HCT116 (cell line): ENCODE measurements at regions not wholly inside any gene's neighbourhood (a gene's known extent, or its start where the extent isn't known, plus 50 kb on each side); places are given as distances from the start of the nearest gene placed in this dataset.

Source experiments
- ATAC-seq: fragments of 200-7000 bp; cut with Tn5 transposase; 2 replicates; pipeline ENCODE4 v1.9.1; 2020; ENCODE audit warnings: mild to moderate bottlenecking, moderate library complexity
- BruUV-seq: library from RNA; stranded (reverse); fragments of 400-500 nt; replicated peaks from 2 replicates; lab custom pipeline; 2021; lab: Mats Ljungman, UMichigan
- CTCF ChIA-PET: fragments of 300-600 bp; sonication (Branson Sonifier 250); formaldehyde crosslinking; loops from one replicate; lab custom pipeline; 2021; ENCODE audit warnings: antibody characterized with exemption; lab: Charles Lee
- POLR2A ChIA-PET: fragments of 300-600, 350-600 bp; sonication (Branson Sonifier 250); formaldehyde crosslinking; loops from one replicate; lab custom pipeline; 2021; ENCODE audit warnings: antibody characterized with exemption; lab: Charles Lee
- RAD21 ChIA-PET, 2 experiments: fragments of 300-600 bp; sonication (Branson Sonifier 250); formaldehyde crosslinking; loops; one replicate each; lab custom pipeline; 2023; ENCODE audit warnings: low total read pairs in 2 of 2; ENCODE audit not compliant: uncharacterized antibody in 2 of 2, unreplicated experiment in 2 of 2, low non-redundant PET in 1 of 2; lab: Charles Lee
- DNase-seq: peaks from one replicate; pipeline ENCODE4 v3.0.0-alpha.2; 2010; ENCODE audit warnings: low read depth, low spot score
- H2AFZ ChIP-seq: fragments of 200-600 bp; shearing (Covaris generic), sonication (generic); 2 replicates; pipeline ENCODE4 v1.6.1; 2017; ENCODE audit warnings: low read depth, mixed run types, mixed read lengths, antibody characterized with exemption, low read length; ENCODE audit not compliant: poor library complexity, severe bottlenecking
- H3K27ac ChIP-seq: 2 replicates; pipeline ENCODE4 v1.5.1; 2012; ENCODE audit warnings: low read depth, low read length
- H3K27me3 ChIP-seq: fragments of 200-600 bp; sonication (generic); 2 replicates; pipeline ENCODE4 v1.6.1; 2016; ENCODE audit warnings: mixed run types, low read length, mixed read lengths; ENCODE audit not compliant: insufficient read depth
- H3K36me3 ChIP-seq, 2 experiments: fragments of 200-500 bp in 1 of 2; fragments of 200-600 bp in 1 of 2; sonication (Bioruptor generic) in 1 of 2; sonication (generic) in 1 of 2; 2 replicates each; pipeline versions ENCODE4 v1.5.1 to v1.6.1; 2014 to 2016; ENCODE audit warnings: low read length in 2 of 2, inconsistent platforms in 1 of 2, mixed read lengths in 1 of 2, mixed run types in 1 of 2; ENCODE audit not compliant: insufficient read depth in 2 of 2, control insufficient read depth in 1 of 2
- H3K4me1 ChIP-seq, 2 experiments: fragments of 200-600 bp in 1 of 2; sonication (generic) in 1 of 2; 2 replicates each; pipeline versions ENCODE4 v1.5.1 to v1.6.1; 2012 to 2017; ENCODE audit warnings: low read length in 2 of 2, inconsistent platforms in 1 of 2, mild to moderate bottlenecking in 1 of 2, mixed read lengths in 1 of 2, mixed run types in 1 of 2, moderate library complexity in 1 of 2; ENCODE audit not compliant: insufficient read depth in 2 of 2, control insufficient read depth in 1 of 2
- H3K4me2 ChIP-seq: fragments of 200-600 bp; sonication (generic); 2 replicates; pipeline ENCODE4 v1.6.1; 2017; ENCODE audit warnings: mixed run types, low read length, mixed read lengths
- H3K4me3 ChIP-seq, 2 experiments: fragments of 200-600 bp in 1 of 2; sonication (generic) in 1 of 2; replicated peaks in 1 of 2; 2 replicates each; pipeline ENCODE4 v1.5.1; 2011 to 2016; ENCODE audit warnings: low read length in 2 of 2, control low read depth in 1 of 2, low read depth in 1 of 2, mild to moderate bottlenecking in 1 of 2, mixed read lengths in 1 of 2, mixed run types in 1 of 2
- H3K79me2 ChIP-seq: fragments of 200-600 bp; sonication (generic); 2 replicates; pipeline ENCODE4 v1.6.1; 2017; ENCODE audit warnings: mild to moderate bottlenecking, mixed run types, low read length, moderate library complexity, mixed read lengths; ENCODE audit not compliant: insufficient read depth
- H3K9ac ChIP-seq: fragments of 200-600 bp; sonication (generic); 2 replicates; pipeline ENCODE4 v1.6.1; 2016; ENCODE audit warnings: low read length, mixed read lengths
- H3K9me2 ChIP-seq: fragments of 200-600 bp; sonication (generic), shearing (Covaris generic); 2 replicates; pipeline ENCODE4 v1.6.1; 2017; ENCODE audit warnings: mixed run types, mild to moderate bottlenecking, moderate library complexity; ENCODE audit not compliant: insufficient read depth
- H3K9me3 ChIP-seq, 2 experiments: fragments of 200-500 bp in 1 of 2; fragments of 200-600 bp in 1 of 2; sonication (Bioruptor generic) in 1 of 2; sonication (generic) in 1 of 2; 2 replicates each; pipeline ENCODE4 v1.6.1; 2014 to 2017; ENCODE audit warnings: low read length in 2 of 2, mixed read lengths in 2 of 2, inconsistent platforms in 1 of 2, low read depth in 1 of 2, mild to moderate bottlenecking in 1 of 2, mixed run types in 1 of 2, moderate library complexity in 1 of 2; ENCODE audit not compliant: control insufficient read depth in 1 of 2, insufficient read depth in 1 of 2
- H4K20me1 ChIP-seq: fragments of 200-600 bp; sonication (generic), shearing (Covaris generic); 2 replicates; pipeline ENCODE4 v1.6.1; 2017; ENCODE audit warnings: mixed run types, mild to moderate bottlenecking, moderate library complexity; ENCODE audit not compliant: insufficient read depth
- CBX3 ChIP-seq: IDR thresholded peaks from 2 replicates; pipeline ENCODE4 v1.6.1; 2012; ENCODE audit warnings: low read depth
- EGR1 ChIP-seq: IDR thresholded peaks from 2 replicates; pipeline ENCODE4 v1.6.1; 2012; ENCODE audit warnings: low read depth
- ELF1 ChIP-seq: IDR thresholded peaks from 2 replicates; pipeline ENCODE4 v1.6.1; 2012; ENCODE audit warnings: low read depth, borderline replicate concordance
- FOSL1 ChIP-seq: IDR thresholded peaks from 2 replicates; pipeline ENCODE4 v1.6.1; 2012; ENCODE audit warnings: low read depth
- JUND ChIP-seq: IDR thresholded peaks from 2 replicates; pipeline ENCODE4 v1.6.1; 2012
- POLR2A ChIP-seq: IDR thresholded peaks from 2 replicates; pipeline ENCODE4 v1.7.0; 2011; ENCODE audit warnings: borderline replicate concordance; ENCODE audit not compliant: insufficient read depth, insufficient read length; ENCODE audit errors: extremely low read depth
- REST ChIP-seq: IDR thresholded peaks from 2 replicates; pipeline ENCODE4 v1.6.1; 2012; ENCODE audit warnings: low read depth
- SIN3A ChIP-seq: IDR thresholded peaks from 2 replicates; pipeline ENCODE4 v1.6.1; 2012; ENCODE audit warnings: low read depth
- SP1 ChIP-seq: IDR thresholded peaks from 2 replicates; pipeline ENCODE4 v1.6.1; 2012; ENCODE audit warnings: low read depth
- YY1 ChIP-seq: IDR thresholded peaks from 2 replicates; pipeline ENCODE4 v1.6.1; 2011; ENCODE audit warnings: low read length, low read depth, moderate library complexity, mild to moderate bottlenecking; ENCODE audit not compliant: insufficient replicate concordance; ENCODE audit errors: extremely low read depth
- ZBTB33 ChIP-seq: IDR thresholded peaks from 2 replicates; pipeline ENCODE4 v1.6.1; 2011; ENCODE audit warnings: mild to moderate bottlenecking, low read length, moderate library complexity; ENCODE audit not compliant: insufficient replicate concordance; ENCODE audit errors: extremely low read depth
- intact Hi-C: fragments of 100-400 bp; cut with micrococcal nuclease; formaldehyde crosslinking; loops from 2 replicates; pipeline ENCODE4 v1.10.0; 2022

- RAD21 ChIA-PET: no interaction called here
- Histone ChIP-seq H3K36me3 (no peaks in the 10 kb centered on the region), H3K4me1 (no peaks in the 10 kb centered on the region), H3K27me3 (no peaks in the 10 kb centered on the region), H3K9ac (no peak overlapping the region), H3K4me2 (no peak overlapping the region), H3K9me2 (no peaks in the 10 kb centered on the region), H3K9me3 (peaks cover 55 to 59% of the 10 kb centered on the region in 2 experiments; a peak in 3 of 4 replicates), H3K27ac (no peak overlapping the region), H3K79me2 (no peaks in the 10 kb centered on the region), H4K20me1 (no peaks in the 10 kb centered on the region), H3K4me3 (no peak overlapping the region), H2AFZ (no peak overlapping the region)
- ATAC-seq (no peak), DNase-seq (no peak)
- intact Hi-C loops: no loop called here
- CTCF ChIA-PET: no interaction called here
- POLR2A ChIA-PET: no interaction called here
- TF ChIP-seq YY1 (no peak), FOSL1 (no peak), REST (no peak), SP1 (no peak)
- no TSS peak for BruUV-seq
These were observed 415.1 kb upstream of the DYNLRB2 start for GRCh38 chr16:80125677-80126076.

- Histone ChIP-seq H3K4me1 (no peaks in the 10 kb centered on the region), H3K27ac (no peak overlapping the region), H3K9ac (no peak overlapping the region), H4K20me1 (no peaks in the 10 kb centered on the region), H2AFZ (no peak overlapping the region), H3K9me2 (no peaks in the 10 kb centered on the region), H3K27me3 (no peaks in the 10 kb centered on the region), H3K36me3 (no peaks in the 10 kb centered on the region), H3K4me3 (no peak overlapping the region)
- intact Hi-C loops: loop anchor here (5.0 kb wide), 1 partner anchor 756 kb away; no protein-coding TSS in a partner anchor
- no peak for DNase-seq
- CTCF ChIA-PET: no interaction called here
- POLR2A ChIA-PET: no interaction called here
- no peak for ATAC-seq
- RAD21 ChIA-PET: no interaction called here
- BruUV-seq: no TSS peak
- TF ChIP-seq SIN3A (no peak), ELF1 (no peak), SP1 (no peak), JUND (no peak), POLR2A (no peak), CBX3 (no peak), EGR1 (no peak), ZBTB33 (no peak)
- TF ChIP-seq, all 23 proteins: peak for 0
- no peaks in the 10 kb centered on the region for H3K79me2 ChIP-seq
- peaks cover 56 to 60% of the 10 kb centered on the region in 2 experiments; a peak in 3 of 4 replicates for H3K9me3 ChIP-seq
- no peak overlapping the region for H3K4me2 ChIP-seq
These were observed 417.6 kb upstream of the DYNLRB2 start for GRCh38 chr16:80123189-80123588.
